H1 (cell line): ENCODE measurements at regions not wholly inside any gene's neighbourhood (a gene's known extent, or its start where the extent isn't known, plus 50 kb on each side); places are given as distances from the start of the nearest gene placed in this dataset.

Experiments used
- CTCF ChIA-PET: fragments of 300-600 bp; sonication (Branson Sonifier 250); formaldehyde crosslinking; loops from one replicate; lab custom pipeline; 2021; ENCODE audit not compliant: partially characterized antibody; lab: Charles Lee
- POLR2A ChIA-PET: fragments of 300-600 bp; sonication (Branson Sonifier 250); formaldehyde crosslinking; loops from one replicate; lab custom pipeline; 2021; ENCODE audit warnings: inconsistent platforms; ENCODE audit not compliant: partially characterized antibody; lab: Charles Lee
- DNase-seq, 2 experiments: peaks; one replicate each; pipeline versions ENCODE4 v3.0.0 to v3.0.0-alpha.2; 2010 to 2022; ENCODE audit warnings: low spot score in 2 of 2, low read depth in 1 of 2, mixed read lengths in 1 of 2
- FAIRE-seq: peaks from 2 replicates; lab custom pipeline; 2011; peaks lifted over from hg19 to GRCh38; lab: Jason Lieb, UNC
- H2AFZ ChIP-seq: 2 replicates; pipeline ENCODE4 v1.8.1; 2012; ENCODE audit warnings: low read length, inconsistent platforms
- H2AK5ac ChIP-seq: 2 replicates; pipeline ENCODE4 v1.6.1; 2013; ENCODE audit warnings: low read depth, low read length
- H2BK120ac ChIP-seq: replicated peaks from 2 replicates; pipeline ENCODE3; 2013; ENCODE audit warnings: low read depth, low read length, inconsistent platforms
- H2BK12ac ChIP-seq: 2 replicates; pipeline ENCODE4 v1.6.1; 2013; ENCODE audit warnings: low read depth, low read length
- H2BK15ac ChIP-seq: 2 replicates; pipeline ENCODE4 v1.6.1; 2013; ENCODE audit warnings: low read length
- H2BK20ac ChIP-seq: 2 replicates; pipeline ENCODE4 v1.6.1; 2013; ENCODE audit warnings: low read length
- H2BK5ac ChIP-seq: 2 replicates; pipeline ENCODE4 v1.6.1; 2013; ENCODE audit warnings: low read depth, low read length
- H3K14ac ChIP-seq: 2 replicates; pipeline ENCODE4 v1.6.1; 2013; ENCODE audit warnings: inconsistent platforms; ENCODE audit not compliant: insufficient read length
- H3K18ac ChIP-seq: 2 replicates; pipeline ENCODE4 v1.6.1; 2013; ENCODE audit warnings: low read length; ENCODE audit errors: extremely low read depth
- H3K23ac ChIP-seq: 2 replicates; pipeline ENCODE4 v1.6.1; 2013; ENCODE audit warnings: inconsistent platforms; ENCODE audit not compliant: insufficient read length
- H3K23me2 ChIP-seq: 2 replicates; pipeline ENCODE4 v1.6.1; 2013; ENCODE audit warnings: low read depth, low read length
- H3K27ac ChIP-seq: 2 replicates; pipeline ENCODE4 v1.6.1; 2011; ENCODE audit warnings: low read depth, low read length, inconsistent platforms
- H3K27me3 ChIP-seq, 4 experiments: replicated peaks in 1 of 4; 1 replicate in 1 of 4; 2 replicates in 3 of 4; pipeline versions ENCODE4 v1.6.1 to v1.8.1; 2011 to 2013; ENCODE audit warnings: low read length in 3 of 4, mild to moderate bottlenecking in 3 of 4, inconsistent platforms in 2 of 4, mixed read lengths in 2 of 4, moderate library complexity in 1 of 4; ENCODE audit not compliant: control insufficient read depth in 3 of 4, insufficient read depth in 3 of 4; ENCODE audit errors: extremely low read depth in 1 of 4
- H3K36me3 ChIP-seq, 4 experiments: 2 replicates each; pipeline versions ENCODE4 v1.6.1 to v1.8.1; 2011 to 2013; ENCODE audit warnings: mild to moderate bottlenecking in 4 of 4, low read length in 3 of 4, moderate library complexity in 2 of 4, control low read depth in 1 of 4, inconsistent platforms in 1 of 4; ENCODE audit not compliant: insufficient read depth in 4 of 4, control insufficient read depth in 2 of 4
- H3K4ac ChIP-seq: replicated peaks from 2 replicates; pipeline ENCODE3; 2013; ENCODE audit warnings: low read length, low read depth, mixed read lengths, inconsistent platforms; ENCODE audit not compliant: insufficient read length
- H3K4me1 ChIP-seq, 4 experiments: replicated peaks in 1 of 4; 1 replicate in 1 of 4; 2 replicates in 3 of 4; pipeline versions ENCODE4 v1.6.1 to v1.8.1; 2011 to 2013; ENCODE audit warnings: low read length in 3 of 4, inconsistent platforms in 2 of 4, mixed read lengths in 1 of 4; ENCODE audit not compliant: insufficient read depth in 4 of 4, control insufficient read depth in 3 of 4
- H3K4me2 ChIP-seq, 2 experiments: 2 replicates each; pipeline versions ENCODE4 v1.6.1 to v1.8.1; 2011 to 2013; ENCODE audit warnings: low read depth in 2 of 2, low read length in 2 of 2, control low read depth in 1 of 2, inconsistent platforms in 1 of 2, mild to moderate bottlenecking in 1 of 2; ENCODE audit not compliant: insufficient read depth in 1 of 2
- H3K4me3 ChIP-seq, 4 experiments: fragments of 200-600, 300-600 bp in 1 of 4; sonication (generic), shearing (Covaris generic), sonication (Bioruptor Twin) in 1 of 4; 2 replicates each; pipeline versions ENCODE4 v1.5.1 to v1.8.1; 2011 to 2016; ENCODE audit warnings: low read length in 4 of 4, low read depth in 3 of 4, control low read depth in 2 of 4, inconsistent platforms in 2 of 4, mild to moderate bottlenecking in 2 of 4, mixed read lengths in 1 of 4, moderate library complexity in 1 of 4; ENCODE audit not compliant: insufficient read depth in 2 of 4; ENCODE audit errors: extremely low read depth in 1 of 4
- H3K56ac ChIP-seq: replicated peaks from 2 replicates; pipeline ENCODE3; 2013; ENCODE audit warnings: low read depth, mild to moderate bottlenecking, mixed read lengths, low read length, inconsistent platforms; ENCODE audit not compliant: insufficient read length
- H3K79me1 ChIP-seq: 2 replicates; pipeline ENCODE4 v1.6.1; 2013; ENCODE audit warnings: low read depth, low read length, control low read depth
- H3K79me2 ChIP-seq, 2 experiments: 2 replicates each; pipeline versions ENCODE4 v1.6.1 to v1.8.1; 2012 to 2013; ENCODE audit warnings: low read length in 2 of 2, mild to moderate bottlenecking in 2 of 2, inconsistent platforms in 1 of 2; ENCODE audit not compliant: insufficient read depth in 2 of 2, control insufficient read depth in 1 of 2
- H3K9ac ChIP-seq, 4 experiments: replicated peaks in 1 of 4; 1 replicate in 1 of 4; 2 replicates in 3 of 4; pipeline versions ENCODE4 v1.6.1 to v1.8.1; 2011 to 2013; ENCODE audit warnings: low read depth in 3 of 4, low read length in 3 of 4, control low read depth in 2 of 4, mild to moderate bottlenecking in 2 of 4, moderate library complexity in 2 of 4, inconsistent platforms in 1 of 4; ENCODE audit errors: extremely low read depth in 1 of 4
- H3K9me3 ChIP-seq, 2 experiments: 2 replicates each; pipeline versions ENCODE4 v1.6.1 to v1.8.1; 2012 to 2013; ENCODE audit warnings: mild to moderate bottlenecking in 2 of 2, moderate library complexity in 2 of 2, control low read depth in 1 of 2, inconsistent platforms in 1 of 2, low read depth in 1 of 2, low read length in 1 of 2, mixed read lengths in 1 of 2; ENCODE audit not compliant: insufficient read depth in 2 of 2
- H4K20me1 ChIP-seq, 2 experiments: replicated peaks in 1 of 2; 2 replicates each; pipeline versions ENCODE3 to v1.8.1; 2011 to 2013; ENCODE audit warnings: inconsistent platforms in 2 of 2, low read length in 2 of 2, mild to moderate bottlenecking in 1 of 2; ENCODE audit not compliant: insufficient read depth in 2 of 2, control insufficient read depth in 1 of 2
- H4K5ac ChIP-seq: 2 replicates; pipeline ENCODE4 v1.6.1; 2013; ENCODE audit warnings: low read length, low read depth, mixed read lengths, inconsistent platforms; ENCODE audit not compliant: insufficient read length
- H4K8ac ChIP-seq: 2 replicates; pipeline ENCODE4 v1.8.0; 2013; ENCODE audit warnings: mild to moderate bottlenecking, moderate library complexity, low read length, inconsistent platforms; ENCODE audit not compliant: insufficient read depth; ENCODE audit errors: extremely low read depth
- H4K91ac ChIP-seq: replicated peaks from 2 replicates; pipeline ENCODE3; 2013; ENCODE audit warnings: low read length, mixed read lengths, inconsistent platforms; ENCODE audit not compliant: insufficient read length
- ASH2L ChIP-seq: fragments of 200-600, 300-600 bp; sonication (generic); IDR thresholded peaks from one replicate; pipeline ENCODE4 v1.7.1; 2017; ENCODE audit warnings: low read length
- CEBPB ChIP-seq: IDR thresholded peaks from 2 replicates; pipeline ENCODE4 v1.6.1; 2012; ENCODE audit warnings: low read depth, low read length
- CHD2 ChIP-seq: IDR thresholded peaks from 2 replicates; pipeline ENCODE4 v1.6.1; 2012; ENCODE audit warnings: low read length, improper control_type of control experiment
- KDM4A ChIP-seq: IDR thresholded peaks from one replicate; pipeline ENCODE4 v1.7.1; 2012; ENCODE audit warnings: low read depth, mild to moderate bottlenecking, moderate library complexity, low read length, inconsistent platforms; ENCODE audit not compliant: severe bottlenecking
- SIX5 ChIP-seq: IDR thresholded peaks from 2 replicates; pipeline ENCODE4 v1.6.1; 2011; ENCODE audit warnings: mild to moderate bottlenecking, low read depth, low read length
- WGBS, 2 experiments: shearing (Covaris generic) in 1 of 2; methylation state at CpG; one replicate each; pipeline versions ENCODE4 v1.1.6 to v1.1.7; 2013 to 2015; ENCODE audit warnings: low lambda C conversion rate in 2 of 2, mixed read lengths in 2 of 2, inconsistent platforms in 1 of 2, low coverage in 1 of 2, missing lambda C conversion rate in 1 of 2; ENCODE audit not compliant: insufficient replicate concordance in 2 of 2, insufficient coverage in 1 of 2, insufficient read length in 1 of 2; ENCODE audit errors: extremely low coverage in 1 of 2, missing lambda C conversion rate in 1 of 2; 5-methylcytosine and 5-hydroxymethylcytosine counted together
- TF ChIP-seq, protein P1 (sequence below): IDR thresholded peaks from 2 replicates; pipeline ENCODE4 v1.6.1; 2012; ENCODE audit warnings: inconsistent platforms
- TF ChIP-seq, protein P2 (sequence below): IDR thresholded peaks from 2 replicates; pipeline ENCODE4 v1.6.1; 2012; ENCODE audit warnings: inconsistent platforms

DNA sequence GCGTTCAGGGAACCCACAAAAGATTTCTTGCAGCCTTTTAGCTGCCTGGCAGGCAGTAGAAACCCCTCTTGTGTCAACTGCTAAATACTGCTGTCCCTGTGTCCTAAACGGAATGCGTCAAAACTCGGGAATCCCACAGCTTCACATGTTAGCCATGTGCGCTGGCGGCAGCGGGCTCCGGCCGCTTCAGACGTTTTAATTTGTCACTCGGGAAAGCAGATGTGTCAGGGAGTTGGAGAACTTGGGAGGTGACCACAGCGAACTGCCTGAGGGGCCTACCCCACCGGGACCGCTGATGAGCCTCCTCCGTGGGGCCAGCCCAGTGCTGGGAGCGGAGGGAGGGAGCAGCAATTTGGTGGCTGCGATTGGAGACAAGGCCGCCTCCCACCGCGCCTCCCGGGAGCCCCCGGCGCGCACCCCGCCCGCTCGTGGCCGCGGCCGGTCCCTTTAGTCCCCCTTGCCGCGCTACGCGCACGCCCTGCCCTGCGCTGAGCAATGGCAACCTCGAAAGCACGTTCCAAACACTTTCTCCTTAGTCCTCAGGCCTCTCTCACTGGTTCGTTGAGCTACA lies 146.1 kb upstream of the SATB2 start:
- H3K23me2 ChIP-seq, result peaks cover 2% of the 10 kb centered on the region; the same call in 1 of the 2 replicates
- POLR2A ChIA-PET, result no interaction called here
- no peak overlapping the region for H3K14ac ChIP-seq
- no peak overlapping the region for H2BK120ac ChIP-seq
- H3K56ac ChIP-seq, result no peak overlapping the region
- H3K4ac ChIP-seq, result no peak overlapping the region
- H4K91ac ChIP-seq, result no peak overlapping the region
- H3K9ac ChIP-seq, result no peak overlapping the region
- no peak overlapping the region for H2AK5ac ChIP-seq
- peak overlapping the region; percentile 66 to 71 for H3K4me2 ChIP-seq
- no peak for TF ChIP-seq CHD2
- TF ChIP-seq KDM4A, result peak; percentile 65
- no peak for TF ChIP-seq CEBPB
- TF ChIP-seq SIX5, result no peak
- TF ChIP-seq, protein P1, sequence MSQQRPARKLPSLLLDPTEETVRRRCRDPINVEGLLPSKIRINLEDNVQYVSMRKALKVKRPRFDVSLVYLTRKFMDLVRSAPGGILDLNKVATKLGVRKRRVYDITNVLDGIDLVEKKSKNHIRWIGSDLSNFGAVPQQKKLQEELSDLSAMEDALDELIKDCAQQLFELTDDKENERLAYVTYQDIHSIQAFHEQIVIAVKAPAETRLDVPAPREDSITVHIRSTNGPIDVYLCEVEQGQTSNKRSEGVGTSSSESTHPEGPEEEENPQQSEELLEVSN, result peak; percentile 94
- peak; percentile 39 for TF ChIP-seq ASH2L
- TF ChIP-seq, protein P2, sequence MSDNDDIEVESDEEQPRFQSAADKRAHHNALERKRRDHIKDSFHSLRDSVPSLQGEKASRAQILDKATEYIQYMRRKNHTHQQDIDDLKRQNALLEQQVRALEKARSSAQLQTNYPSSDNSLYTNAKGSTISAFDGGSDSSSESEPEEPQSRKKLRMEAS, result peak; percentile 77
- no peaks in the 10 kb centered on the region for H3K79me2 ChIP-seq
- peaks cover 1 to 14% (median 12%) of the 10 kb centered on the region in 4 experiments for H3K27me3 ChIP-seq
- CTCF ChIA-PET, result interaction anchor here (0.7 to 2.3 kb wide), 8 partner anchors 9 to 138 kb away, joined by 3 to 7 read pairs (median 3); no protein-coding TSS in a partner anchor
- H3K23ac ChIP-seq, result no peak overlapping the region
- H3K4me3 ChIP-seq, result peak overlapping the region; percentile 20 to 53 (median 34); a peak in 7 of 8 replicates
- no peak overlapping the region for H3K18ac ChIP-seq
- H2BK12ac ChIP-seq, result no peak overlapping the region
- no peaks in the 10 kb centered on the region for H4K20me1 ChIP-seq
- H2BK20ac ChIP-seq, result no peak overlapping the region
- H4K5ac ChIP-seq, result no peak overlapping the region
- H3K27ac ChIP-seq, result no peak overlapping the region
- no peak overlapping the region for H2BK5ac ChIP-seq
- no peaks in the 10 kb centered on the region for H3K79me1 ChIP-seq
- WGBS, 2 experiments, result 24% methylated on average over 30 of the region's 39 CpGs; no CpG with 5 or more reads in 1 of the 2 experiments
- H3K9me3 ChIP-seq, result no peaks in the 10 kb centered on the region
- H3K36me3 ChIP-seq, result no peaks in the 10 kb centered on the region
- DNase-seq (peak in 1 of 2 experiments; percentile 60), FAIRE-seq (no peak)
- H4K8ac ChIP-seq, result no peak overlapping the region
- H3K4me1 ChIP-seq, result peaks cover 0 to 7% (median 0%) of the 10 kb centered on the region in 4 experiments; a peak in 1 of 7 replicates
- H2BK15ac ChIP-seq, result no peak overlapping the region
- peak overlapping the region; percentile 90; the same call in 1 of the 2 replicates for H2AFZ ChIP-seq
